ENCODE measurements at regions not wholly inside any gene's neighbourhood (a gene's known extent, or its start where the extent isn't known, plus 50 kb on each side); places are given as distances from the start of the nearest gene placed in this dataset.

DNA sequence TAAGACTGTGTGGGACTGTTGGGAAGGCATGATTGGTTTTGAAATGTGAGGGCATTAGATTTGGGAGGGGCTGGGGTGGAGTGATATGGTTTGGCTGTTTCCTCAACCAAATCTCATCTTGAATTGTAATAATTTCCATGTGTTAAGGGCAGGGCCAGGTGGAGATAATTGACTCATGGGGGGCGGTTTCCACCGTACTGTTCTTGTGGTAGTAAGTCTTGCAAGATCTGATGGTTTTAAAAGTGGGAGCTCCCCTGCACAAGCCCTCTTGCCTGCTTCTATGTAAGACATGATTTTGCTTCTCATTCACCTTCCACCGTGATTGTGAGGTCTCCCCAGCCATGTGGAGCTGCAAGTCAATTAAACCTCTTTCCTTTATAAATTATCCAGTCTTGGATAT lies 76.6 kb upstream of the PPFIA2 start:
- H3K9ac ChIP-seq (ENCODE audit: low read length): no peak overlapping the region

DNA sequence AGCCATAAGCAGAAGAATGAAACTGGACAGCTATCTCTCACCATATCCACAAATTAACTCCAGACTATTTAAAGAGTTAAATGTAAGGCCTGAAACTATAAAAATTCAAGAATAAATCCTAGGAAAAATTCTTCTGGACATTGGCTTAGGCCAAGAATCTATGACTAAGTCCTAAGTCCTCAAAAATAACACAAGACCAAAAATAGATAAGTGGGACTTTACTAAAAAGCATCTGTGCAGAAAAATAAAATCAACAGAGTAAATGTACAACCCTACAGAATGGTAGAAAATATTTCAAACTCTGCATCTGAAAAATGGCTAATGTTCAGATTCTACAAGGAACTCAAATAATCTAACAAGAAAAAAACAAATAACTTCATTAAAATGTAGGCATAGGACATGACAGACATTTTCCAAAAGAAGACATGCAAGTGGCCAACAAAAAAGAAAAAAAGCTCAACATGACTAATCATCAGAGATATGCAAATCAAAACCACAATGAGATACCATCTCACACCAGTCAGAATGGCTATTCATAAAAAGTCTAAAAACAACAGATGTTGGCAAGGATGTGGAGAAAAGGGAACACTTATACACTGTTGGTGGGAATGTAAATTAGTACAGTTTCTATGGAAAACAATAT lies 61.0 kb upstream of the PPFIA2 start:
- H3K4me3 ChIP-seq (ENCODE audit: low read depth, low read length): no peak overlapping the region
- no peaks in the 10 kb centered on the region for H3K9me3 ChIP-seq (ENCODE audit: control insufficient read depth, insufficient read depth, low read depth, low read length)
- H3K9ac ChIP-seq (ENCODE audit: low read length): no peak overlapping the region
- no peaks in the 10 kb centered on the region for H3K36me3 ChIP-seq (ENCODE audit: control insufficient read depth, insufficient read depth, low read length)
- H3K27ac ChIP-seq (ENCODE audit: low read depth, low read length): no peak overlapping the region
- H3K4me1 ChIP-seq (ENCODE audit: control insufficient read depth, insufficient read depth, low read length): no peaks in the 10 kb centered on the region
- no peaks in the 10 kb centered on the region for H3K27me3 ChIP-seq (ENCODE audit: control insufficient read depth, insufficient read depth, low read length)

More for the DNA sequence above, 76.6 kb upstream of the PPFIA2 start:
- no peaks in the 10 kb centered on the region for H3K4me1 ChIP-seq (ENCODE audit: control insufficient read depth, insufficient read depth, low read length)
- H3K27ac ChIP-seq (ENCODE audit: low read depth, low read length): no peak overlapping the region
- no peak overlapping the region for H3K4me3 ChIP-seq (ENCODE audit: low read depth, low read length)
- peaks cover 9% of the 10 kb centered on the region; the same call in 1 of the 2 replicates for H3K9me3 ChIP-seq (ENCODE audit: control insufficient read depth, insufficient read depth, low read depth, low read length)
- no peaks in the 10 kb centered on the region for H3K36me3 ChIP-seq (ENCODE audit: control insufficient read depth, insufficient read depth, low read length)
- no peaks in the 10 kb centered on the region for H3K27me3 ChIP-seq (ENCODE audit: control insufficient read depth, insufficient read depth, low read length)

GRCh38 chr12:81815611-81816010 lies 56.5 kb upstream of the PPFIA2 start:
- no peaks in the 10 kb centered on the region for H3K27me3 ChIP-seq (ENCODE audit: control insufficient read depth, insufficient read depth, low read length)
- H3K9me3 ChIP-seq (ENCODE audit: control insufficient read depth, insufficient read depth, low read depth, low read length): no peaks in the 10 kb centered on the region
- H3K27ac ChIP-seq (ENCODE audit: low read depth, low read length): no peak overlapping the region
- H3K4me3 ChIP-seq (ENCODE audit: low read depth, low read length): no peak overlapping the region
- H3K4me1 ChIP-seq (ENCODE audit: control insufficient read depth, insufficient read depth, low read length): peaks cover 11% of the 10 kb centered on the region
- H3K9ac ChIP-seq (ENCODE audit: low read length): no peak overlapping the region
- no peaks in the 10 kb centered on the region for H3K36me3 ChIP-seq (ENCODE audit: control insufficient read depth, insufficient read depth, low read length)

DNA sequence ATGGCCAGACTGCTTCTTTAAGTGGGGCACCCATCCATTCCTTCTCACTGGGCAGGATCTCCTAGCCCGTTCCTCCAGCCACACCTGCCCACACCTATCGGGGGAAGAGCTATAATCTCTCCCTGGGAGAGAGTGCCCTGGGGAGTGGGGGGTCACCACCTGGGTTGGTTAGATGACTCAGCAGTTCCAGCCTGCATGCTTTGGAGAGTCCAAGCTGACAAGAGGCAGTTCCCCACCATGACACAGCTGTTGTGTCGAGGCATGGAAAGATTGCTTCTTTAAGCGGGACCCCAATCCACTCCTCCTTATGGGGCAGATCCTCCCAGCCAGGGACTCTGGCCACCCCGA lies 52.6 kb upstream of the PPFIA2 start:
- no peaks in the 10 kb centered on the region for H3K27me3 ChIP-seq (ENCODE audit: control insufficient read depth, insufficient read depth, low read length)
- no peak overlapping the region for H3K27ac ChIP-seq (ENCODE audit: low read depth, low read length)
- H3K36me3 ChIP-seq (ENCODE audit: control insufficient read depth, insufficient read depth, low read length): no peaks in the 10 kb centered on the region
- H3K4me1 ChIP-seq (ENCODE audit: control insufficient read depth, insufficient read depth, low read length): peaks cover 11% of the 10 kb centered on the region
- no peak overlapping the region for H3K4me3 ChIP-seq (ENCODE audit: low read depth, low read length)
- no peaks in the 10 kb centered on the region for H3K9me3 ChIP-seq (ENCODE audit: control insufficient read depth, insufficient read depth, low read depth, low read length)
- H3K9ac ChIP-seq (ENCODE audit: low read length): no peak overlapping the region

- Histone ChIP-seq H3K27ac (ENCODE audit: low read depth, low read length) (no peak overlapping the region), H3K9me3 (ENCODE audit: control insufficient read depth, insufficient read depth, low read depth, low read length) (no peaks in the 10 kb centered on the region), H3K27me3 (ENCODE audit: control insufficient read depth, insufficient read depth, low read length) (no peaks in the 10 kb centered on the region), H3K4me1 (ENCODE audit: control insufficient read depth, insufficient read depth, low read length) (peaks cover 11% of the 10 kb centered on the region), H3K4me3 (ENCODE audit: low read depth, low read length) (no peak overlapping the region), H3K36me3 (ENCODE audit: control insufficient read depth, insufficient read depth, low read length) (no peaks in the 10 kb centered on the region), H3K9ac (ENCODE audit: low read length) (no peak overlapping the region)
Measured at GRCh38 chr12:81811061-81811777, 52.1 kb upstream of the PPFIA2 start.

DNA sequence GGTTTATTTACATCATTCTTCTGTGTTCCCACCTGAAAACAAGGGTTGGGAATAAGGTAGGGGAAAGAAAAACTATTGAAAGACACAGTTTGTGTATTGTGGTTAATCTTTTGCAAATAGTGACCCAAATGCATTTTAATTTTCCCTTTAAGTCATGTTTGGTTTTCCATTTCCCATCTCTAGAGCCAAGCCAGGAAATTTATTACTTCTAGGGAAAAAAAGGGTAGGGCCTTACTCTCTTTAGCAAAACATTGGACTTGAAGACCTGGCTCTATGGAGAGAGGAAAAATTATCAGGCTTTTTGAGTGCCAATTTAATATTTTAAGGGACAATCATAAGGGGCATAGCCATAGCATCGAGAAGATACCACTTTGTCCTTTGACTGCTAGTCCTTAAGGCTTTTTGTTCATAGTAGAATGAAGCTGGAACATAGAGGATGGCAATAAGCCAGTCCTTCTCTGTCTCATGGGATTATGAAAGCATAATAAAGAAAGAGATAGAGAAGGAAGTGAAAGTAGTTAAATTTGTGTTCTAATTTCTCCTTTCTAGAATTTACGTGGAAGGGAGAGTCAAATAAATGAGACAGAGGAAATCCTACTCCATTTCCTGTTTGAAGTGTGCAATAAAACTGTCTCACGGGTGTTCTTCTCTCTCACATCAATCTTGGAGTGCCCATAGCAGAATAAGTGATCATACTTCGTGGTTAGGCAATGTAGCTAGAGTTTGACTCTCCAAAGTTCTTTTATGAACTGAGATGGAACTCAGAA lies 50.9 kb upstream of the PPFIA2 start:
- H3K4me1 ChIP-seq (ENCODE audit: control insufficient read depth, insufficient read depth, low read length): peaks cover 11% of the 10 kb centered on the region
- H3K9me3 ChIP-seq (ENCODE audit: control insufficient read depth, insufficient read depth, low read depth, low read length): no peaks in the 10 kb centered on the region
- no peaks in the 10 kb centered on the region for H3K27me3 ChIP-seq (ENCODE audit: control insufficient read depth, insufficient read depth, low read length)
- H3K36me3 ChIP-seq (ENCODE audit: control insufficient read depth, insufficient read depth, low read length): no peaks in the 10 kb centered on the region
- no peak overlapping the region for H3K27ac ChIP-seq (ENCODE audit: low read depth, low read length)
- no peak overlapping the region for H3K4me3 ChIP-seq (ENCODE audit: low read depth, low read length)
- no peak overlapping the region for H3K9ac ChIP-seq (ENCODE audit: low read length)

- H3K9ac ChIP-seq (ENCODE audit: low read length): no peak overlapping the region
- no peak overlapping the region for H3K4me3 ChIP-seq (ENCODE audit: low read depth, low read length)
- no peaks in the 10 kb centered on the region for H3K36me3 ChIP-seq (ENCODE audit: control insufficient read depth, insufficient read depth, low read length)
- H3K9me3 ChIP-seq (ENCODE audit: control insufficient read depth, insufficient read depth, low read depth, low read length): no peaks in the 10 kb centered on the region
- no peaks in the 10 kb centered on the region for H3K27me3 ChIP-seq (ENCODE audit: control insufficient read depth, insufficient read depth, low read length)
- peaks cover 11% of the 10 kb centered on the region for H3K4me1 ChIP-seq (ENCODE audit: control insufficient read depth, insufficient read depth, low read length)
- no peak overlapping the region for H3K27ac ChIP-seq (ENCODE audit: low read depth, low read length)
Measured at GRCh38 chr12:81809113-81809777, 50.1 kb upstream of the PPFIA2 start.
